ENCODE measurements at regions not wholly inside any gene's neighbourhood (a gene's known extent, or its start where the extent isn't known, plus 50 kb on each side); places are given as distances from the start of the nearest gene placed in this dataset.

DNA sequence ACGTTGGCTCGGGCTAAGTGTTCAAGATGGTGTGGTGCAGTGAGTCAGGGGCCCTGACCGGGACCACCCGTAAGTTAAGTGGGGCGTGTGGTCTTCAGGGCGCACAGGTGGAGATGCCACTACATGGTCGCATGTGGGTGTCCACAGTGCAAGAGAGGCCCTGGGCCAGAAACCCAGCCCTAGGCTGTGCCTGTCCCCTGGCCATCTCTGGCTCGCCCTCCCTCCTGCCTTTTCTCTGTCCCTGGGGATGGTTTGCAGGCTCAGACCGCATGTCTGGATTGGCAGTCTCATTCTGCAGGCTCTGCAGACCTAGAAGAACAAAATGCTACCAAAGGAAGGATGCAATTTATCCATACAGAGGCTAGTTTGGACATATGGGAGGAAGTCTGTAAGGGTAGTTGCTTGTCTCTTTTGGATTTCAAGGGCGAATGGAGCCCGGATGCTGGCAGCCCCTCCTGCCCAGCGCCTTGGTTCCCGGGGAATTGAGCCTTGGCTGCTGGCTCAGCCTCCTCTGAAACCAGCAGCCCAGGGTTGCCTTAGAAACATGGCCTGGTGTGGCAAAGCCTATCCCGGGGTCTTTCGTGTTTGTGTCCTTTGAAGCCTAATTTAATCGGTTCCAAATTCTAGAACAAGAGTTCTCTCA lies 417.5 kb upstream of the HS6ST1 start:
- DNase-seq: no peak

DNA sequence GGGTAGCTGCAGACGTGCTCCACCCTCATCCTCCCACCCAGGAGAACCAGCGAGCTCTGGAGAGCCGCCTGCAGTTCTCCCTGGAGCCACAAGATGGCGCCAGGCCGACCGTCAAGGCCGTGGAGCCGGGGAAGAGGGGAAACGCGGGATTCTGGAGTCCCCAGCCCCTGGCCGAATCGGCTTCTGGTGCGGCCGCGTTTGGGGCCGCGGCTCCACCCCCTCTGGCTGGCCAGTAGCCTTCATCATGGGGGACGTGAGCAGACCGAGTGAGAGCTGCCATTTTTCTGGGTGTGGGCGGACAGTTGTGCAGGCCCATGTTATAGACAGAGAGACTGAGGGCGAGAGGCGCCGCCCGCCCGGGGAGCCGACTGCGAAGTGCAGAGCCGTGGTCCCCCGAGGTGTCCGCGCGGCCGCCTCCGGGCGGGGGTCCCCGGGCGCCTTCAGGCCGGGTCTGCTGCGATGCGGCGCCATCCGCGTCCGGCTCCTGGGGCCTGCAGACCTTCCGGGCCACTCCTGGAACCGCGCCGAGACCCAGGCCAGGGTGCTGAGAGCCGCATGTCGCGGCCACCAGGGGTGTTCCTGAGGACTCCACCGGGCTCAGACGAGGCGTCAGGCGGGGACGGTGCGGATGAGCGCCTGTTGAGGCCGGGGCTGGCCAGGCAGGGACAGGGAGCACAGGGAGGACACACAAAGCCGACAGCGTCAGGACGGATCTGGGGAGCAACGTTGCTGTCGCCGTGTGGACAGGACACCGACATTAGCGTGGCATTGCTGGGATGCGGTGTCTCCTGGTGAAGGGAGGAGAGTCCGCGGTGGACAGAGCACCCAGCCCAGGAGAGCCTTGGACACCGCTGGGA lies 418.2 kb upstream of the HS6ST1 start:
- DNase-seq: no peak

DNA sequence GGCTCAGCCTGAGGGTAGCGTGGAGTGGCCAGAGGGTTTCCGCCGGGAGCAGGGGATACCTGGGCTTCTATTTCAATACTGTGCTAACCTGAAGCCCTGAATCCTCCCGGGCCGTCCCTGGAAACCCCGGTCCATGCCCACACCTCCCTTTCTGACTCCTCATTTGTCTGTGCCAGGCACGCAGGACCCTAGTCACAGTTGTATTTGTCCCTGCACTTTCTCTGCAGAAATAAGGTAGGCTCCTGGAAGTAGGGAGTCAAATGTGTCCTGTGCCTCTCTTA lies 418.8 kb upstream of the HS6ST1 start:
- DNase-seq: no peak

DNA sequence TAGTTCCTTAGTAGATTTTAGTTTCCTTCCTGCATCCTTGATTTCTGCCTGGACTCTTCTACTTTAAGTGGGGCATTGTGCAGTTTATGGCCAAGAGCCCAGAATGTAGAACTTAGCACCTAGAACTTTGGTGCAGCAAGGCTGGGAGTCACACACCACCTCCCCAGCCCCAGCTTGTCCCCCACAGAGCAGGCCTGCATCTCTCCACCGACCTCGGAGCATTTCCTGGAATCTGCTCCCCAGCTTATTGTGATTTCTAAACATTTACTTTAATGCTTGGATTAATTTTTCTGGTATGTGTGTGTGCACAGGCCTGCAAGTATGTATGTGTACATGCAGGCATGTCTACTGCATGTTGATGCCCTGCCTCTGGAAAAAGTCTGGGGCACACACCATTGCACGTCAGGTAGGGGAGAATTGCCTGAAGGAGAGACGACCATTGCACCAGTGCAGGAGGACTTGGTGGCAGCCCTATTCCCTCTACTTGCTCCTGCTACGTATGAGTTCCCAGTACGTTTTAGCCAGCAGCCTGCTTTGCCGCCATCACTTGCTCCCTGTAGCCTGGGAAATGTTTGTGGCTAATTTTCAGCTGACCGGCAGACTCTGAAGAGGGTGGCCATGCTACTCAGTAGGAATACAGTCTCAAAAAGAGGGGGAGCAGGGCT lies 419.9 kb upstream of the HS6ST1 start:
- no peak for DNase-seq

GRCh38 chr2:128742467-128742866 lies 423.8 kb upstream of the HS6ST1 start:
- DNase-seq: no peak

DNA sequence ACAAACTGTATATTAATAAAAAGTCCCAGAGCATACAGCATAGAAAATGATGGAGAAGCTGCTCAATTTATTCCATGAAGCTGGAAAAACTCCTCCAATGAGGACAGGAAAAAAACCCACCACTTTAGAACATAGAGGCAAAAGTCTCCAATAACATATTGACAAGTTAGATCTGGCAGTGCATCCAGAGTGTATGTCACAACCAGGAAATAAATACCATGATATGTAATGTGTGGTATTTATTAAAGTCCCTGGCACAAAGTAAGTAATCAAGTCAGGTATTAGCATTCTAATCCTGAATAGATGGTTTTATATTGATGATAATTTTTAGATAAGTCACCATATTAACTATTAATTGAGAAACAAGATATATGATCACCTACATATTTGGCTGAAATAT lies 427.3 kb upstream of the HS6ST1 start:
- DNase-seq: no peak

DNA sequence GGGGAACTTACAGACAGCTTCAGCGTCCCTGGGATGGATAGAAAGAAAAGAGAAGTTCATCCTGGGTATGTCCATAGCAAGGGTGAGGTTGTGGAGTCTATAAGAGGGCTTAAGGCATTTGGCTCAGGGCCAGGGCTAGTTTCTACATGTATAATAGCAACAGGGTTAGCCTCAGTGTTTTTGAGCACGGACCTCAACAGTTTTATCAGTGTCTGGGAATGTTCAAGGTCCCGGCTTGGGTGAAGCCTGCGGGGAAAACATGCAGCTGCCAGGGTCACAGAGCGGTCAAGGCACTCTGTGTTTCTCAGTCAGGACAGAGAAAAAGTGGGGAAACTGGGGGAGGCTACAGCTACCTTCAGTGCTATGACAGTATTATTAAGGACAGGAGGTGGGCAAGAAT lies 427.7 kb upstream of the HS6ST1 start:
- no peak for DNase-seq

GRCh38 chr2:128748336-128748735 lies 429.7 kb upstream of the HS6ST1 start:
- no peak for DNase-seq

GRCh38 chr2:128748835-128749605 lies 430.4 kb upstream of the HS6ST1 start:
- DNase-seq: no peak

- DNase-seq: no peak
These were observed 431.9 kb upstream of the HS6ST1 start for GRCh38 chr2:128750328-128751165.

DNA sequence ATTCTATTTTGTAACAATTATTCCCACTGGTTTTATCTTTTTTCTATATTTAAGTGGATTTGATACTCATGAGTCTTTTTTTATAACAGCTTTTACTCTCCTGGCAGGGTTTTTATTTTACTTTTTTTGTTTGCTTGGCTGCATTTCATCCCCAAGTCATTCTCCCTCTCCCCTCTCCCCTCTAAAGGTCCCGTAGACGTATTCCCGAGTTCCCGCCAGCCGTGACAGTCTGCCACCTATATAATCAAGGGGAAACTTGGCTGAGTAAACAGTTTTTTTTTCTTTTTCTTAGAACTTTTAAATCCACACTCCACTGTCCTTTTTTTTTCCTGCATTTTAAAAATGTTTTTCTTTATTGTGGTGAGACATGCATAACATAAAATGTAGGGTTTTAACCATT lies 433.1 kb upstream of the HS6ST1 start:
- DNase-seq: no peak

DNA sequence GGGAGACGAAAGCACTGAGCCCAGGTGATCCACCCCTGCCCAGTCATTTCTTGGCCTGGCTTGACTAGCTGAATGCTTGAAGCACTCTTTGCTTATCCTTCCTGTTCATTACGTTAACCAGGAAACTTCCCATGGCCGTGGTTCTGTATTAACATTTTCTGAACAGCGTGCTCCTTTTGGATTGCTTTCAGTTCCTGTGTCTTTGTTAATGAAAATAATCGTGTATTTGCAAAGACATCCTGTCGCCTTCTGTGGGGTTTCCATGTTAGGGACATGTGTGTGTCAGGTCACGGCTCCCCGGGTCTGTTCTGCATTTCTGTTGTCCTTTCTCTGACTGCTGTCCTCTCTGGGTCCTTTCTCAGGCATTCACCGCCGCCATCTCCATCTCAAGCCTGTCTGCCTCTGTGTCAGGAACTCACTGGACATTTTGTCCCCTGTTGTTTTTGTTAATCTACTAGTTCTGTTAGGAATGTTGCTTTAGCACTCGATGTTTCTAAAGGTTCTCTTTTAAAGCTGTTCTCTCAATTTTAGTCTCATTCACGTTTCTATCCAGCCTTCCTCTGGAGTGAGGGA lies 434.1 kb upstream of the HS6ST1 start:
- DNase-seq: no peak

DNA sequence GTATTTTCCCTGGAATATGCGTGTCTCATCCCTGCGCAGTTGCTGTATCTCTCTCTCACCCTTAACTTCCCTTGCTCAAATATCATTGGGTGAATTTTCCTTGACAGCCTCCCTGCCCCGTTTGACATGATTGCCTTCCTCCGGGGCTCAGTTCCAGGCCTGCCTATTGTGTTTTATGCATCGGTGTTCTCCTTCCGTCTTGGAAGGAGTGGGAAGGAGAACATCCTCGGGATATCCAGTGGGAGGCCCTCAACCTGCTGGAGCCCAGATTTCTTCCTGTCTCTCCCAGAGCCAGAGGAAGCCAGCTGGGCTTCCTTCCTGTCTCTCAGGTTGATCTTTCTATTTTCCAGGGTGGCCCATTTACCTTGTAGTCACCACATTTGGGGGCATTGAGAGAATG lies 434.7 kb upstream of the HS6ST1 start:
- no peak for DNase-seq

DNA sequence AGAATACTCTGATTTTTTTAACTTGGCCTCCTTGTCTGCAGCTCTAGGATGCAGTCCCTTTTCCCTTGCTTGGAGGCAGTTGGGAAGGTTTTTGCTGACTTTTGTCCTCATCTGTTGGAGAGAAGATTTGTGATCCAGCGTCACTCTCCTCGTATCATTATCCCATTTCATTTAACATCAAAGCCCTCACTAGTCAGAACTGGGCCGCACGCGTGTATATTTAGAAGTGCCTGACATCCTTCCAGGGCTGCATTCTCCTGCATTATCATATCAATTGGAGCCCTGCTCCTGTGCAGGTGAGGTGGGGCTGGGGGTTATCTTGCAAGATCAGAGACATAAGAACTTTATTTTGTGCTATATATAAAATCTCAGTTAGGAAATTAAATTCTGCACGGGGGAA lies 435.1 kb upstream of the HS6ST1 start:
- DNase-seq: no peak

- no peak for DNase-seq
These were observed 435.6 kb upstream of the HS6ST1 start for GRCh38 chr2:128754246-128754724.

- no peak for DNase-seq
These were observed 437.2 kb upstream of the HS6ST1 start for GRCh38 chr2:128755695-128756364.

DNA sequence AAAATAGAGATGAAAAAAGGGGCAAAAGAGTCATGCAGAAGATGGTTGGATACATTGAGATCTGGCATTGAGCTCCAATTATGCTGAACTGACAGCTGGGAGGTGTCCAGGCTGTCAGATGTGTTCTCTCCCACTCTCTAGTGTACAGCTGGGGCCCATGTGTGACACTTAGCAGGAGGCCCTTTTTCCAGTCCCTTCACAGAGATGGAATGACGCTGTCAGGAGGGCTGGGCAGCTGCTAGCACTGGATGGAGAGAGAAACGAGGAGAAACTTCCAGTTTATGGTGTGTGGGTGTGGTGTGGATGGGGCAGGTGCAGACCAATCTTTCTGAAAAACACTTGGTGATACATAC lies 437.7 kb upstream of the HS6ST1 start:
- DNase-seq: no peak

DNA sequence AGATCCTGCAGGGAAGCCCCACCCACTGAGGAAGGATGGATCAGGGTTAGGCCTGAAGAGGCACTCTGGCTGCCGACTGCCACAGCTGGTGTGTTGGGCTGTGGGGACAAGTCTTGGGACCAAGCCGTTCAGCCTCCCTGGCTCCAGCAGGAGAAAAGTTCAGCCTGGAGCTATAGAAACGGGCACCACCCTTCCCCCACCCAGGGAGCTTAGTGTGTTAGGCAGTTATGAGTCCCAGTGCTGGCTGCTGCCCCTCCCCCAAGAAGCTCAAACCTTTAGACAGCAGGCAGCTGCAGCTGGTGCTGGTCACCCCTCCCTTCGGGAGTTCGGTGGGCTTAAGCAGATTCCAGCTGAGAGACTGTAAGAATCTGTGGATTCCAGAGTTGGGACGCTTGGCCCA lies 447.1 kb upstream of the HS6ST1 start:
- DNase-seq: no peak

DNA sequence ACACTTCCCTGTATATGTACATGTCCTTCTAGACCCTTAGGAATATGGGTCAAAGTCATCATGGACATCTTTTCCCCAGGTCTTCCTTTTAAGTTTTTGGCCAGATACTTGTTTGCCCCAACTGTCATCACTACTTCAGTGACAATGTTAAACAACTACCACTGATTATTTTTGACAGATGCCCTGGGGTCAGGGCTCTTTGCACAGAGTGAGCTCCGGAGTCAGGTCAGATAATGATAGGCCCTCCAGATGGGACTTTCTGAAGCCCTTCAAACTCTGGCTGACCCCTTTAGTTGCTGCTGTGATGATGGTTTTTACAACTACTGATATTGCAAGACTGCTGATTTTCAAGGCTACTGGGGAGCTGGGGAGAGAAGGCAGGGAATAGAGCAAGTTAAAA lies 449.4 kb upstream of the HS6ST1 start:
- DNase-seq: no peak

GRCh38 chr2:128769457-128770142 lies 450.9 kb upstream of the HS6ST1 start:
- DNase-seq: no peak

All from activated gamma-delta T cell (primary cell).